ENCODE measurements at regions not wholly inside any gene's neighbourhood (a gene's known extent, or its start where the extent isn't known, plus 50 kb on each side); places are given as distances from the start of the nearest gene placed in this dataset.

- 41 to 56% (median 52%) methylated on average over 8 of the region's 8 CpGs for WGBS, 4 donors
- H3K27ac ChIP-seq, result no peak overlapping the region
- H3K36me3 ChIP-seq, result no peaks in the 10 kb centered on the region
- TF ChIP-seq POLR2A (IDR thresholded peaks at IDR 0.05) (no peak), CTCF (IDR thresholded peaks at IDR 0.05) (no peak)
- intact Hi-C loops (cut with DNase I), result no loop called here
- no peaks in the 10 kb centered on the region for H3K4me1 ChIP-seq
- no peak for ATAC-seq
- peaks cover 0 to 15% (median 0%) of the 10 kb centered on the region in 12 donors for H3K9me3 ChIP-seq
- H3K4me3 ChIP-seq, result no peak overlapping the region
- no peak for DNase-seq
- H3K27me3 ChIP-seq, result peaks cover 20 to 80% (median 44%) of the 10 kb centered on the region in 9 donors
Measured at GRCh38 chr19:5392486-5392885, 51.9 kb upstream of the PTPRS start.

DNA sequence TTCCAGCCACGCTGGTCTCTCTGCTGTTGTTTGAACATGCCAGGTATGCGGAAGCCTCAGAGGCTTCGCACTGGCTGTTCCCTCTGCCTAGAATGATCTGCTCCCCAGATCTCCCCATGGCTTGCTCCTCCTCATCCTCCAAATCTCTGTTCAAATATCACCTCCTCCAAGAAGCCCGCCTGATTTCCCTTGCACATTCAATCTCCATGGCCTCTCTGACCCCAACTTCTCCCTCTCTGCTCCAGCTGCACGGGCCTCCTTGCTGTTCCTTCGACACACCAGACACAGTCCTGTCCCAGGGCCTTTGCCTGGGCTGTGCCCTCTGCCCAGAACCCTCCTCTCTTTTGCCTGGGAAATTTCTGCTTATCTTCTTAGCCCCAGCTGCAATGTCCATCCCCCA lies 52.5 kb upstream of the PTPRS start:
- no peak for DNase-seq
- Histone ChIP-seq H3K9me3 (peaks cover 0 to 12% (median 0%) of the 10 kb centered on the region in 12 donors), H3K36me3 (no peaks in the 10 kb centered on the region), H3K4me3 (no peak overlapping the region), H3K27ac (no peak overlapping the region), H3K4me1 (no peaks in the 10 kb centered on the region), H3K27me3 (peaks cover 20 to 86% (median 47%) of the 10 kb centered on the region in 9 donors)
- no peak for TF ChIP-seq CTCF (IDR thresholded peaks at IDR 0.05)
- no peak for TF ChIP-seq POLR2A (IDR thresholded peaks at IDR 0.05)
- 64 to 75% (median 69%) methylated on average over 6 of the region's 6 CpGs for WGBS, 4 donors
- intact Hi-C loops (cut with DNase I), result no loop called here
- ATAC-seq, result no peak

DNA sequence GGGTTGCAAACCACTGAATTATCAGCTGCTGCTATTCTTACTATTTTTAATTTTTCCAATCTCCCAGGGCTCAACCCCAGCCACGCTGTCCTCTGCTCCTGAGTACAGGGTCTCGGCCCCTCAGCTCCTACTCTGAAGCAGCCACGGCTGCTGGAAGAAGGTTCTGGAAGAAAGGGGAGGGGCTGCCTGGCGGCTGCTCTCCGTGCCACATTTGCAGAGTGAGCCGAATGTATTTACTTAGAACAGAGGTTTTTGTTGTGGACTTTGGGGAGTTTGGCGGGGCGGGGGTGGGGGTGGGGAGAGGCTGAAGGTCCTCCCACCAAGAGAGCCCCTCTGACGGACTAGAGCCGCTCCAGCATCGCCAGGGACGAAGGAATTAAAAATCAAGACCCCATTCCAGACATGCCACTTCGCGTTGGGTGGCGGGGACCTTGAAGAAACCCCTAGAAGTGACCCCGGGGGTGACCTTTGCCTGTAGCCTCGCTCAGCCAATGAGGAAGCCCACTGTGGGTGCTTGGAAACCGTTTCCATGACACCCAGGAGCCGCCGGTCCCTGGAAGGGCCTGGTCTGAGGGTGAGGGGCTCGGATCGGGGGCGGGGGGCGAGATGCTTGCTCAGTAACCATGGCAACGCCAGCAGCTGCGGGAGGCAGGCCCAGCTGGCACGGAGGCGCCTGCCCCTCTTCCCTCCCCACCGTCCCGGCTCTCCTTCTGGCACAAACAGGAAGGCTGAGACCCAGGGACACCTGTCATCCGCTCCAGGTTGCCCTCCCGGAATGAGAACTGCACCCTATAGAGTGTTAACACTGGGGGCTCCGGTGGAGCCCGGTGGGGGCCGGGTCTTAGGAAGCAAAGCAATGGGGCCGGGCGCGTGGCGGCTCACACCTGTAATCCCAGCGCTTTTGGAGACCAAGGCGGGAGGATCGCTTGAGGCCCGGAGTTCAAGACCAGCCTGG lies 54.2 kb upstream of the PTPRS start:
- intact Hi-C loops (cut with DNase I), result no loop called here
- peaks cover 0 to 4% (median 0%) of the 10 kb centered on the region in 12 donors for H3K9me3 ChIP-seq
- peaks cover 20 to 94% (median 47%) of the 10 kb centered on the region in 9 donors for H3K27me3 ChIP-seq
- WGBS, 4 donors, result 14 to 22% (median 14%) methylated on average over 30 to 43 of the region's 43 CpGs
- no peak for ATAC-seq
- no peak for DNase-seq
- H3K4me3 ChIP-seq, result no peak overlapping the region
- H3K4me1 ChIP-seq, result no peaks in the 10 kb centered on the region
- H3K27ac ChIP-seq, result no peak overlapping the region
- TF ChIP-seq CTCF (IDR thresholded peaks at IDR 0.05), result no peak
- TF ChIP-seq POLR2A (IDR thresholded peaks at IDR 0.05), result no peak
- H3K36me3 ChIP-seq, result no peaks in the 10 kb centered on the region

DNA sequence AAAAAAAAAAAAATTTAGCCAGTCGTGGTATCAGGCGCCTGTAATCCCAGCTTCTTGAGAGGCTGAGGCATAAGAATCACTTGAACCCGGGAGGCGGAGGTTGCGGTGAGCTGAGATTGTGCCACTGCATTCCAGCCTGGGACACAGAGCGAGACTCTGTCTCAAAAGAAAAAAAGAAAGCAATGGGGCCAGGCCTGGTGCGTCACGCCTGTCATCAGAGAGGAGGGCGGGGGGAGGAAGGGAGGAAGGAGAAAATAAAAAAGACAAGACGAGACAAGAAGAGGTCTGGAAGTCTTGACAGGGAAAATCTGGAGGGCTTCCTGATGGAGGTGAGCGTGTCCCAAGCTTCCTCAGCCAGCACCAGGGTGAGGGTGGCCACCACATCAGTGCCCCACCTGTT lies 54.9 kb upstream of the PTPRS start:
- H3K9me3 ChIP-seq, result peaks cover 0 to 4% (median 0%) of the 10 kb centered on the region in 12 donors
- intact Hi-C loops (cut with DNase I), result no loop called here
- H3K4me3 ChIP-seq, result no peak overlapping the region
- no peak overlapping the region for H3K27ac ChIP-seq
- H3K36me3 ChIP-seq, result no peaks in the 10 kb centered on the region
- DNase-seq, result no peak
- H3K4me1 ChIP-seq, result no peaks in the 10 kb centered on the region
- TF ChIP-seq CTCF (IDR thresholded peaks at IDR 0.05), result no peak
- TF ChIP-seq POLR2A (IDR thresholded peaks at IDR 0.05), result no peak
- H3K27me3 ChIP-seq, result peaks cover 20 to 89% (median 47%) of the 10 kb centered on the region in 9 donors
- no peak for ATAC-seq
- WGBS, 4 donors, result 15 to 23% (median 18%) methylated on average over 11 of the region's 11 CpGs

Data from heart left ventricle (tissue), 16 donors.